ENCODE measurements at regions not wholly inside any gene's neighbourhood (a gene's known extent, or its start where the extent isn't known, plus 50 kb on each side); places are given as distances from the start of the nearest gene placed in this dataset.

DNA sequence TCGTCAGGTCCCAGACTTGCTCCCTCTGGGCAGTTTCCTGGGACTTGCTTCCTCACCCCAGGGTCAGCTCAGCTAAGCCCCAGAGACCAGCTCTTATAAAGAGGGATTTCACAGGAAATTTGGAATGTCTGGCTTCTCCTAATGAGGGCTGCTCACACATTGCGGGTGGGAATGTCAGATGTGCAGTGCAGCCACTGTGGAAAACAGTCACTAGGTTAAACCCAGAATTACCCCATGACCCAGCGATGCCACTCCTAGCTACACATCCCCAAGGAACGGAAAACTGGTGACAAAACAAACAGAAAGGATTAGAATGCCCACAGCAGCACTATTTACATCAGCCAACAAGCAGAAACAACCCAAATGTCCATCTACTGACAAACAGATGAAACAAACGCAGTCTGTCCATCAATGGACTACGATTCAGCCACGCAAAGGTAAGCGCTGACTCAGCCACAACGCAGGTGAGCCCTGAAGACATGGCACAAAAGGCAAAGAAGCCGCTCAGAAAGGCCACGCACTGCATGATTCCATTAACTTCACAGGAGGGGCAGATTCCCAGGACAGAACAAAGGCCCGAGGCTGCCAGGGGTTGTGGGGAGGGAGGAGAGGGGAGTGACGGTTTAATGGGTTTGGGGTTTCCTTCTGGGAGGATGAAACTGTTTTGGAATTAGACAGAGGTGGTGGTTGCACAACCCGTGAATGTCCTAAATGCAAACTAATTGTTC lies 63.0 kb downstream of the NCOR2 start:
- no peak for DNase-seq (ENCODE audit: low read depth, low spot score)

GRCh38 chr12:124503305-124503704 lies 64.1 kb downstream of the NCOR2 start:
- DNase-seq (ENCODE audit: low read depth, low spot score): no peak

DNA sequence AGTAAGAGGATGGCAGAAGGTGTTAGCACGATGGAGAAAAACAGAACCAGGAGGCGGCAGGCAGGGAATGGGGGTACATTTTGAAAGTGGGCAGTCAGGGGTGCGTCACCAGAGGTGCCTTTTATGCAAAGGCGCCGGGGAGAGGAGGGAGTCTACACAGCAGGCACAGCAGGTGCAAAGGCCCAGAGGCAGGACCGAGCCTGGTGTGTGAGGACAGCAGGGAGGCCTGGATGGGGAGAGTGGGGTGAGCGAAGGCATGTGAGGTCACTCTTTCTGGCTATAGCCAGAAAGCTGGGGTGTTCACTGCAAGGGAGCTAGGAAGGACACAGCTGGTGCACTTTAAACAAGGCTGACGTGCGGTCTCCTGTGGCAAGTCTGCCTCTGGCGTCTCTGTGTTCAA lies 65.0 kb downstream of the NCOR2 start:
- DNase-seq (ENCODE audit: low read depth, low spot score): no peak

DNA sequence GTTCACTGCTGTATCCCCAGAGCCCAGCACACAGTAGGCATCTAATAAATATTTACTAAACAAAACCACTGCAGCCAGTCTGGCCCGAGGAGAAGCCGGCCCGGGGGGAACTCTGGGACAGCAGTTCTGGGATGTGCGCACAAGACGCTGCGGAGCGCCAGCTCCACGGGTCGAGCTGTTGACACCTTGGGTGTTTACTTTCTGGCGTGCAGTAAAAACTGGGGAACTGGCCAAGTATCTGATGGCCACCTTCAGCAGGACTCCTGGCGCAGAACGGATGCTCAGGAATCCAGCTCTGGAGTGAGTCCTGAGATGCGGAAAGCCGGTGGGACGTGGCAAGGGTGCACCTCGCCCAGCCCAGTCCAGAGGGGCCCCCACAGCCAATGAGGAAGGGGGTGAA lies 65.6 kb downstream of the NCOR2 start:
- DNase-seq (ENCODE audit: low read depth, low spot score): no peak

GRCh38 chr12:124501112-124501561 lies 66.3 kb downstream of the NCOR2 start:
- DNase-seq (ENCODE audit: low read depth, low spot score): no peak

GRCh38 chr12:124499898-124500244 lies 67.5 kb downstream of the NCOR2 start:
- no peak for DNase-seq (ENCODE audit: low read depth, low spot score)

GRCh38 chr12:124499190-124499753 lies 68.1 kb downstream of the NCOR2 start:
- DNase-seq (ENCODE audit: low read depth, low spot score): no peak

- no peak for DNase-seq (ENCODE audit: low read depth, low spot score)
Observed at GRCh38 chr12:124498275-124499189, 68.9 kb downstream of the NCOR2 start.

DNA sequence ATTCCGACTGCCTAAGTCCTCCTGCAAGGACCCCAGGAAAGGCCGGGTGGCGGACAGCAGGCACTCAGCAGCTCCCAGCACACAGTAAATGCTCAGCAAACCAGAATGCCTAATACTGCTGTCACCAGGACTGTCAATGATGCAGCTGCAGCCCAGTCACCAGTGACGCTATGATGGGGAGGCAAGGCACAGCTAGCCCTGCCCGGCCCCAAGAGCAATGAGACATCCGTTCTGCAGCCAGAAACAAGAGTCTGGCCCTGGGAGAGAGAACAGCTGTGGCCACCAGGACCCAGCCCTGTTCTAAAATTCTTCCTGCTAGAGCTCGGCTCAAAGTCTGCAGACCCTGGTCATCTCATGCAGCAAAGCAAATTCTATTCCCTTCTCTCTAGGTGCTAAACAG lies 69.8 kb downstream of the NCOR2 start:
- DNase-seq (ENCODE audit: low read depth, low spot score): no peak

GRCh38 chr12:124497039-124497438 lies 70.4 kb downstream of the NCOR2 start:
- no peak for DNase-seq (ENCODE audit: low read depth, low spot score)

- no peak for DNase-seq (ENCODE audit: low read depth, low spot score)
Observed at GRCh38 chr12:124496584-124496983, 70.8 kb downstream of the NCOR2 start.

DNA sequence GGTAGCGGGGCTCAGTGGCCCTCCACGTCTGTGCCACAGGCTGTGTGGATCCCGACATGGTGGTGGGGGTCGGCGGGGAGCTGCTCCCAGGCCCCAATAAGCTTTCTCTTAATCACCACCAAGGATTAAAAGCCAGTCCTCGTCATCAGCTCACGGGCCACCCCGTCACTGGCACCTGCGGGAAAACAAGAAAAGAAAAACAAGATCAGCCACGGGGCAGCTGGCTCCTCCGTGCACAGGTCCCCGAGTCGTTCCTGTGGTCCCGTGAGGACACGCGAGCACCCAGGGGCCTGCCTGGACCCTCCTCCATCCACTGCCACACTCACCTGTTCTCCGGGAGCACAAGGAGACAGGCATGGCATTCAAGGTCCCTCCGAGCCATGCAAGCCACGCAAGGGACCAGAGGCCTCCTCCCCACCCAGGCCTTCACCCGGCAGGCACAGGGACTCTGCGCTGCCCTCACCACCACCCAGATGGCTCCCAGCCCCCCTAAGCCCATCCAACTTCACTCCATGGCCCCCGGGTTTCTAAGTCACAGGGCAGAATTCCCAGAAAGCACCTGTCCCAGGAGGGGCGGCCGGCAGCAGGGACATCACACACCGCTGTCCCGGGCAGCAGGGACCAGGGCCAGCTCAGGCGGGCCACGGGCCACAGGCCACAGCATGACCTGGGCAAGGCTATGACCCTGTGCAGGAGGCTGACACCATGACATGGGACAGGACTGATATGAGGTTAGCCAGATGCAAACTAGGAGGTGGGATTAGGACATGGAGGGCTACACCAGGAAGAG lies 72.0 kb downstream of the NCOR2 start:
- DNase-seq (ENCODE audit: low read depth, low spot score): no peak

- no peak for DNase-seq (ENCODE audit: low read depth, low spot score)
Observed at GRCh38 chr12:124494751-124495129, 72.7 kb downstream of the NCOR2 start.

GRCh38 chr12:124493809-124494750 lies 73.3 kb downstream of the NCOR2 start:
- no peak for DNase-seq (ENCODE audit: low read depth, low spot score)

GRCh38 chr12:124492879-124493808 lies 74.3 kb downstream of the NCOR2 start:
- no peak for DNase-seq (ENCODE audit: low read depth, low spot score)

- no peak for DNase-seq (ENCODE audit: low read depth, low spot score)
Observed at GRCh38 chr12:124491856-124492420, 75.5 kb downstream of the NCOR2 start.

DNA sequence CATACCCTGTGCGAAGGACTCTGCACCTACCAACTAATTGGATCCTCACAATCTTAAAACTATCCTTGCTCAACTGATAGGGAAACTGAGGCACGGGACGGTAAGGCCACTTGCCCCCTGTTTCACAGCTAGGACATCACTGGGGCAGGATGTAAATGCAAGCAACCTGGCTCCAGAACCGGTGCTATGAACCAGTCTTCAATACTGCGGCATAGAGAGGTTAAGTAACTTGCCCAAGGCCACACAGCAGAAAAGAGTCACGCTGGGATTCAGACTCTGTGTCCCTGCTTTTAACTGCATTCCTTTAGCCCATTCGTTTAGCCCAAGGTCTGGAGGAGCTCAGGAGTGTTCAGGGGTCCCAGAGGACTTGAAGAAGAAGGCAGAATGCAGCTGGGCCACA lies 76.1 kb downstream of the NCOR2 start:
- DNase-seq (ENCODE audit: low read depth, low spot score): no peak

DNA sequence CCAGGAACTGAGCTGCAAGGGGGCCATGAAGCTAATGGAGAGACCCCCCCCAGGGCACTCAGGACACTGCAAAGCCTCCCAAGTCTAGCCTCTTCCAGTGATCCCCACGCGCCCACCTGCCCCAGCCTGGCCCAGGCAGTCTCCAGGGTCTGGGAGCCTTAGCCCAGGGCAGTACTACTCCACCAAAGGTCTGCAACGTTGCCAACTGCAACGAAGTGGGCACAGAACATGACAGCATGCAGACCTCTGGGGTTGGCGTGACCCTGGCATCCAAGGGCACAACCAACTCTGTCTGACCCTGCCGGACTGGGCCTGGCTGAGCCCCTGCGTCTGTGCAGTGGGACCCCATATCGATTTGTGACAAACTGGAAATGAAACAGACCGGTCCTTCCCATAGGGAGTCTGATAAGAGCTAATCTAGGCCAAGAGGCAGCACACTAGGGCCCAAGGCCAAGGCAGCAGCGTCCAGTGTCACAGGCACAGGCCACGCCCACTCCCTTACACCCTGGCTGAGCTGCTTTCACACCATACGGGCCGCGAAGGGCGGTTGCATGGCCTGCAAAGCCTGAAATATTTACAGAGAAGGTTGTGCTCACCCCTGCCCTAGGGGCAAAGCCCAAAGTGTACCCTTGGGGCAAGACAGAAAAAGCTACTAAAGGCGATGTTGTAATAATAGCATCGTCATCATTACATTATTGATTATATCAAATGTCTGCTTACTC lies 76.7 kb downstream of the NCOR2 start:
- no peak for DNase-seq (ENCODE audit: low read depth, low spot score)

Measured in iPS DF 19.7 (cell line).